ENCODE measurements at regions not wholly inside any gene's neighbourhood (a gene's known extent, or its start where the extent isn't known, plus 50 kb on each side); places are given as distances from the start of the nearest gene placed in this dataset.
A peak's percentile ranks its signal among the peaks of the same experiment; 100 is the strongest.

- Histone ChIP-seq H3K79me2 (ENCODE audit: insufficient read depth, low read length) (no peaks in the 10 kb centered on the region), H3K4me1 (ENCODE audit: insufficient read depth, low read length) (no peaks in the 10 kb centered on the region), H2AFZ (ENCODE audit: low read length) (no peak overlapping the region), H3K36me3 (ENCODE audit: insufficient read depth, low read length) (no peaks in the 10 kb centered on the region), H3K27me3 (ENCODE audit: insufficient read depth, low read length) (no peaks in the 10 kb centered on the region), H3K9me3 (ENCODE audit: low read depth, low read length) (no peaks in the 10 kb centered on the region), H3K4me3 (ENCODE audit: insufficient read depth, low read length) (no peak overlapping the region), H3K27ac (ENCODE audit: low read depth, low read length) (no peak overlapping the region), H3K4me2 (ENCODE audit: insufficient read depth, low read length) (no peak overlapping the region), H4K20me1 (ENCODE audit: insufficient read depth, low read length) (no peaks in the 10 kb centered on the region)
- no peak for DNase-seq (ENCODE audit: insufficient read length, low spot score, missing footprints)
- TF ChIP-seq CTCF (IDR thresholded peaks at IDR 0.05; ENCODE audit: extremely low read depth, low read depth, low read length): no peak
Observed at GRCh38 chr18:11489266-11489899, 120.0 kb upstream of the SLC35G4 start.

GRCh38 chr18:11488175-11488574 lies 121.2 kb upstream of the SLC35G4 start:
- no peak overlapping the region for H2AFZ ChIP-seq (ENCODE audit: low read length)
- no peaks in the 10 kb centered on the region for H3K9me3 ChIP-seq (ENCODE audit: low read depth, low read length)
- no peak for TF ChIP-seq CTCF (IDR thresholded peaks at IDR 0.05; ENCODE audit: extremely low read depth, low read depth, low read length)
- H3K27me3 ChIP-seq (ENCODE audit: insufficient read depth, low read length): no peaks in the 10 kb centered on the region
- no peaks in the 10 kb centered on the region for H3K79me2 ChIP-seq (ENCODE audit: insufficient read depth, low read length)
- H3K36me3 ChIP-seq (ENCODE audit: insufficient read depth, low read length): no peaks in the 10 kb centered on the region
- H4K20me1 ChIP-seq (ENCODE audit: insufficient read depth, low read length): no peaks in the 10 kb centered on the region
- DNase-seq (ENCODE audit: insufficient read length, low spot score, missing footprints): no peak
- no peak overlapping the region for H3K27ac ChIP-seq (ENCODE audit: low read depth, low read length)
- no peak overlapping the region for H3K4me3 ChIP-seq (ENCODE audit: insufficient read depth, low read length)
- H3K4me1 ChIP-seq (ENCODE audit: insufficient read depth, low read length): no peaks in the 10 kb centered on the region
- peak overlapping the region; percentile 26 for H3K4me2 ChIP-seq (ENCODE audit: insufficient read depth, low read length)

GRCh38 chr18:11487390-11487789 lies 122.0 kb upstream of the SLC35G4 start:
- Histone ChIP-seq H3K9me3 (ENCODE audit: low read depth, low read length) (no peaks in the 10 kb centered on the region), H3K4me2 (ENCODE audit: insufficient read depth, low read length) (no peak overlapping the region), H3K27me3 (ENCODE audit: insufficient read depth, low read length) (no peaks in the 10 kb centered on the region), H3K27ac (ENCODE audit: low read depth, low read length) (no peak overlapping the region), H3K79me2 (ENCODE audit: insufficient read depth, low read length) (no peaks in the 10 kb centered on the region), H3K4me3 (ENCODE audit: insufficient read depth, low read length) (no peak overlapping the region), H3K4me1 (ENCODE audit: insufficient read depth, low read length) (no peaks in the 10 kb centered on the region), H3K36me3 (ENCODE audit: insufficient read depth, low read length) (no peaks in the 10 kb centered on the region), H2AFZ (ENCODE audit: low read length) (no peak overlapping the region), H4K20me1 (ENCODE audit: insufficient read depth, low read length) (no peaks in the 10 kb centered on the region)
- TF ChIP-seq CTCF (IDR thresholded peaks at IDR 0.05; ENCODE audit: extremely low read depth, low read depth, low read length): no peak
- DNase-seq (ENCODE audit: insufficient read length, low spot score, missing footprints): no peak

GRCh38 chr18:11482271-11482670 lies 127.1 kb upstream of the SLC35G4 start:
- no peak for DNase-seq (ENCODE audit: insufficient read length, low spot score, missing footprints)
- Histone ChIP-seq H3K27me3 (ENCODE audit: insufficient read depth, low read length) (no peaks in the 10 kb centered on the region), H3K4me1 (ENCODE audit: insufficient read depth, low read length) (no peaks in the 10 kb centered on the region), H3K4me2 (ENCODE audit: insufficient read depth, low read length) (no peak overlapping the region), H3K4me3 (ENCODE audit: insufficient read depth, low read length) (no peak overlapping the region), H3K79me2 (ENCODE audit: insufficient read depth, low read length) (no peaks in the 10 kb centered on the region), H2AFZ (ENCODE audit: low read length) (no peak overlapping the region), H3K27ac (ENCODE audit: low read depth, low read length) (no peak overlapping the region), H3K9me3 (ENCODE audit: low read depth, low read length) (no peaks in the 10 kb centered on the region), H3K36me3 (ENCODE audit: insufficient read depth, low read length) (no peaks in the 10 kb centered on the region), H4K20me1 (ENCODE audit: insufficient read depth, low read length) (no peaks in the 10 kb centered on the region)
- TF ChIP-seq CTCF (IDR thresholded peaks at IDR 0.05; ENCODE audit: extremely low read depth, low read depth, low read length): no peak

Data from osteoblast (primary cell).